GM03348 (cell line): ENCODE measurements at regions not wholly inside any gene's neighbourhood (a gene's known extent, or its start where the extent isn't known, plus 50 kb on each side); places are given as distances from the start of the nearest gene placed in this dataset.

Experiments used
- DNase-seq: peaks from one replicate; pipeline ENCODE4 v3.0.0; 2012; ENCODE audit warnings: low spot score

DNA sequence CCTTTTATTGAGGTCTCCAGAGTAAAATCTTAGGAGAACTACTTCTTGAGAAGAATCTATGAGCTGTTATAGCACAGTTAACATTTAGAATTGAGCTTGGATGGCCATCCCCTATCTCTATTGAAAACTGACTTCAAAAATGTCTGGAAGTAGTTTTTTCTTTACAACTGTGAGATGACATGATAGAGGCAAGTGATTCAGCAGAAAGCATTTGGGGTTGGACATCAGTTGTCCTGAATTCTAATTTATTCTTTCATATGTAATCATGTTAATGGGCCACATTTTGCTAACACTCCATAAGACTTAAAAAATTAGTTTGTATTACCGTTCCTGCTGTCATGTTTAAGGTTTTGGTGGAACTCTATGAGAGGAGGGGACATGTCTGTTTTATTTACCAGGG, 237.0 kb upstream of the SLC14A2 start:
- DNase-seq, result no peak

DNA sequence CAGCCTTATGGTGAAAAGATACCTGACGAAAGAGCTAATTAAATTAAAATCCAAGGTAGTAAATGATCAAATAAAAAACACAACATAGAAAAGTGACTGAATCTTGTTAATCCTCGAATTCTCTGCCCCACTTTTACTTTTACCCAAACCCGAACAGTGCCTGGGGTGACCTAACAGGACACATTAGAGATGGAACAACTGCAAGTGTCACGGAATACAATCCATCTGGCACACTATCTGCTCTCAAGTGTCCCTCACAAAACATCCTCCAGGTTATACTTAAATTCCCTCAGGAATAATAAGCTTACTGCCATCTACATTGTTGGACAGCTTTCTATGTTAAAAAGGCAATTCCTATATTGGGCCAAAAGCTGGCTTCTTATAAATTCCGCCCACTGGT, 236.3 kb upstream of the SLC14A2 start:
- no peak for DNase-seq

DNA sequence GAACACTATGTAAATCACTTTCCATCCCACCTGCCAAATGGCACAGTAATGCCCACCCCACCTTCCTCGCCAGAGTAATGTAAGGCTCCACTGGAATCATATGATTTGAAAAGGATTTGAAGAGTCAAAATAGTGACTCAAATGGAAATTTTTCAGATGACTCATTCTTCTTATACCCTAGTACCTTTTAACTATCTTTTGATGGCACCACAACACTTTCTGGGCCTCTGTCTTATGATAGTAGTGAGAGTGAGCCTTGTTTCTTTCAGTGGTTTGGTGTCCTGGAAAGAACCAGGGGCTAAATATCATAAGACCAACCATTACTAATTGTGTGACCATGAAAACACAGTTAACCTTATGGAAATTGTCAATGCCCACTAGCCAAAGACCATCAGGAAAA, 235.4 kb upstream of the SLC14A2 start:
- no peak for DNase-seq

DNA sequence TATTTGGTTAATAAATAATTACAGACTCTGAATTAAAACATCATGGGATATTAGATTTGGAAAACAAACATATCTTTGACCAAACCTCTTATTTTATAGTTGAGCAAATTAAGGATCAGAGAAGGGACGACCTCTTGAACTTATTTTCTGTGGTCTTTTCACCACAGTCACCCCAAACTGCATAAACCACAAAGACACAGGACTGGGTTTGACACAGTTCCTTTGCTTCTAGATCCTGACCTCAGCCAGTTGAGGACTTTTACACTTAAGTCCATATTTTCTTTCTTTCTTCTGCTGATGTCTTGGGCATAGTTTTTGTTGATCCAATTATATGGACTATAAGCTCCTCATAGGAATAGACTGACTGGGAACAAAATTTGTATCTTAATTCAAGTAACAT, 234.0 kb upstream of the SLC14A2 start:
- DNase-seq, result no peak

DNA sequence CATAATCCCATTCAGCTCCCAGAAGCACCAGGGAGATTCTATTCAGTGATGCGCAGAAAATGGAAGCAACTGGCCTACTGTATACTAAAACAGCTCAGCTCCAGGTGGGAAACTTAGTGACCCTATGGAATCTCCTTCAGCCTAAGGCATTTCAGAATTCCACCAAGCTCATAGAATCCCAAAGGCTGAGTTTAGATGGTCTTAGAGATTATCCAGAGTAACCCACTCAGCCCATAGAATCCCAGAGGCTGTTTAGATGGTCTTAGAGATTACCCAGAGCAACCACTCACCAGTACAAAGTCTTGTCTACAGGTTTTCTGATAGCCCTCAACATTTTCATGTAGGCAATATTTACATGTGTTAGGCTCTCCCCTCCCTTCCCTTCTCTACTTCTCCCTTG, 232.0 kb upstream of the SLC14A2 start:
- no peak for DNase-seq

DNA sequence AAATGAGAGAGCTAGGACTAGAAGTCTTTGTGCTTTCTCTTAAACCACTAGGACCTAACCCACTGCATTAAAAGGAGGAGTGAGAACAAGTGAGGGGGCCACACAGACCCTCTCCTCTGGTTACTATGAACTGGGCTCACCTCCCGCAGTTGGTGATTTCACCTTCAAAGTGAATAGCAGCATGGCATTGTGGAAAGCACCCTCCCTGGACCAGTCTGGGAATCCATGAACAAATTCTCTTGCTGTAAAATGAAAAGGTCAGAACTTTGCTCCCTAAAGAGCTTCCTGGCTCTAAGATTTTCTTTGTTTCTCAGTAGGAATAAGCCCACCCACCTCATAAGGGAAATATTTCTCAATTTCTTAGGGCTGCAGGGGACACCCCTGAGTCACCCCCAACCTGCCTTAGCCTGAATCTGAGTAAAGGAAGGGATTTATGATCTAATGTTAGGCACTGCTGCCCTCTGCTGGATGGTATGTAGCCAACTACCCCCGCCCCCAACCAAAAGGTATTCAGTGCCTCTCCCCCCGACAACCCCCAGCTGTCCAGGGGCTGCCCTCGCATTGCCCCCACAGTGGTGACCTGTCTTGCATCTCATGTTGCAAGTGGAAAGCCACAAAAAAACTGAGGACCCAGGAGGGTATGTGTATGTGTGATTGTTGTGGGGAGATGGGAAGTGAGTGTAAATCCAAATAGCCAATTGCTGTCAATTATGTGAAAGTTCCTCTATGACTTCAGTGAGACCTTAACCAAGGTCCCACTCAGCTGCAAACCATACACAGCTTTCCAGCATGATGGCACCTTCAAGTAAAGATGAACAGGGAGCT, 230.9 kb upstream of the SLC14A2 start:
- peak; percentile 75 for DNase-seq

DNA sequence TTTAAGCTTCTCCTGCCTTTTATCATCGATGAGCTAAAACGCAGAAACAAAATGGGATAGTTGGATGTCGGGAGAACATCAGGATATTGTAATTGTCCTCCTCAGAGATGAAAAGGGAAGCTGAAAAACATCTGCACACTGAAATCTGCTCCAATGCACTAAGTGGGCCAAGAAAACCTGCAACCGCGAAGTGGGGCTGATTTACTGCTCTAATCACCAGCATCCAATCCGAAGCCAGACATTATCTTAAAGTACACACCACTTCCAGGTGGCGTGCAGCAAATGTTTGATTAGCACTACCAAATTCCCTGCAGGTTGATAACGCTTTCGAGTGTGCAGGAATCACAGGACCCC, 230.3 kb upstream of the SLC14A2 start:
- no peak for DNase-seq

DNA sequence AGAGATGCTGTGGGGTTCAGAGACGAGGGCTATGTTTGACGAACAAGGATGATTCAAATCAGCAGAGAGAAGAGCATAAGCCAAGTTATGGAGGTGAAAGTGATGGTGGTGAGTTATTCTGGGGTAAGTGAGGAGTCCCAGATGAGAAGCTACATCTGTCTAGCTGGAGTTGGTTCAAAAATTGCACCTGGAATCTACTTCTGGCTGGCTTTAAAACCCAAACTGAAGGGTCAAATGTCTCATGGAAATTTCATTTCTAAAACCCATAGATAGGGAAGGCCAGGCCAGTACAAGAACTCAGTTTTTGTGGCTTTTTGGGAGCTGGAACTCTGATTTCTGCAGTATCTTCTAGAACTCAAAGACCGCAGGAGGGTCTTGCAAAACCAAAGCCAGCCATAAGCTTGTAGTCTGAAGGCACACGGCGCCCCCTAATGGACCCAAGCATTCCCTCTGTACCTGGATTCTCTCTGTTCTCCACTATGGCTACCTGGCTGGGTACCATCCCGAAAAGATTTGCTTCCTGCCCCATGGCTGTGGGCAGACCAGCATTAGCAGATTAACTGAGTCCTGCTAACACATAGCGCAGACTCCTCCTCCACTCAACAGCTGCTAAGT, 229.1 kb upstream of the SLC14A2 start:
- DNase-seq, result peak; percentile 20

DNA sequence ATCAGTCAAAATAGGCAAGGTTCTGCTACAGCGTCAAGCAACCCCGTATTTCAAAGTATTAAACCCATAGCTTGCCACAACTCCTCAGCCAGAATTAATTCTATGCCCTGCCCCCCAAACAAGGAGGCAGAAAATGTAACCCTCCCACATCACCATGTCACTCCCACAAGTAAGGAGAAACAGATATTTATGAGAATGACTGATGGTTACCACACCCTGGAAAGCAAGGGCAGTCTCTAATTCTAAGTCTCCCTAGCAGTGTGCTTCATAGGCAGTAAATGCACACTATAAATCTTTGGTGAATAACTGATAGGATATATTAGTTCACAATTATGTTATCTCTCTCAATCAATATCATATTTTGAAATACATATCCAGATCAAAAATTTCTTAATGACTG, 228.0 kb upstream of the SLC14A2 start:
- no peak for DNase-seq

DNA sequence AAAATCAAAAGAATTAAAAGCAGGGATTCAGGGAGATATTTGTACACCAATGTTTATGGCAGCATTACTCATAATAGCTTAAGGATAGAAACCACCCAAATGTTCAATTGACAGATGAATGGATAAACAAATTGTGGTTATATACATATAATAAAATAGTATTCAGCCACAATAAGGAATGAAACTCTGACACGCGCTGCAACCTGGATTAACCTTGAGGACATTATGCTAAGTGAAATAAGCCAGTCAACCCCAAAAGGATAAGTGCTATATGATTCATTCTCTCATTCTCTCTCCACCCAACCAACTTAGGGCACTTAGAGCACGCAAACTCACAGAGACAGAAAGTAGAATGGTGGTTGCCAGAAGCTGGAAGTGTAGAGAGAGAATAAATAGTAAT, 216.8 kb upstream of the SLC14A2 start:
- DNase-seq, result no peak

DNA sequence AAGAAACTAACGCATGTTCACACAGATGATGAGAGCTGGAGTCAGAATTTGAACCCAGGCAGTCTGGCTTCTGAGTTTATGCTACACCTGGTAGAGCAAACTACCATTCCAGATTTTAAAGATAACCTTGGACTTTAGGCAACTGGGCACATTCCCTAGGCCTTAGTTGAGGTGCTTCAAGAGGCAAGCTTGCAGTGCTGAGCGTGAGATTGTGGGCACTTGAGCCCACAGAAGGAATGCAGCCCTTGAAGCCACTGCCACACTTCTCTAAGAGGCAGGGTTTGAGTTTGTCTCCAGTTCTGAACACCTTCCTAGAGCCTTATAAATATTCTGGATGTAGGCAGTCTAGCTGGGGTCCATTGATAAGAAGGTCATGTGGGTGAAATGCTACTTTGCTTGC, 216.1 kb upstream of the SLC14A2 start:
- no peak for DNase-seq

DNA sequence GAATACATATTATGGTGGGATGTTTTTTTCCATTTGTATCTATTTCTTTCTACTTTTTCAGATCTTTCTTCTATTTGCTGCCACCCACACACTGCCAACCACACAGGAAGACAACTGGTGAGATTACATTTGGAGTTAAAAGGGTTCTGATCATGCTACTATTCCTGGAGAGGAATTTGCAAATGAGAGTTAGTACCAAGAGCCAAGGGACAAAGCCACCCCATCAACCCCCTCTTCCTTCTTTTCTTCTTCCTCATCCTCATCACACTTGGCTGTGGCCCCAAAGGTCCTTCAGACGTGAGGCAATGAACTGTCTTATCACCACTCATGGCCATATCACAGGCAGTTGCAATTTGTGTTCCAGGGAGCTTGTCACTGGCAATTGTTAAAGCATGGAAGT, 215.6 kb upstream of the SLC14A2 start:
- DNase-seq, result no peak

DNA sequence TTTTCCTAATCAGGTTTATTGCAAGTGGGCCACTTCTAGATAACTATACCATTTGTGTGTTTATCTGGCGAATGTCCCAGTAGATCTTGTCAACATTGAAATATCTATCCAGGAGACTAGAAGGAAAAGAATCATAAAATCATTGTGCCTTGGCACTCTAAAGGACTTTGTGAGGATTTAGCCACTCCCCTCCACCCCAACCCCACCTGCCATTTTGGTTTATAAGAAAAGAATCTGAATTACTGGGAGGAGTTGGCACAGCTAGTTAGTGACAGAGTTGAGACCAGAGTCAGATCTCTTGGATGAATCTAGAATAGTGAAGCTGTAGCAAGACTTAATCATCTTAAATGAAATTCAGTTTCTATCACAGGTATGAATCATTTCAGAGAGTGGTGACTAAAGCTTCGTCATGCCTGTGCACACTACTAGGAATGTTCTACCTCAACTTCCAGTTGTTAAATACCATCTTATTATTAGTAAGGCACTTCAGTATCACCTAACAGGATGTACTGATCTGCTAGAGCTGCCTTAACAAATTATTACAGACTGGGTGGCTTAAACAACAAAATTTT, 212.7 kb upstream of the SLC14A2 start:
- peak; percentile 44 for DNase-seq

DNA sequence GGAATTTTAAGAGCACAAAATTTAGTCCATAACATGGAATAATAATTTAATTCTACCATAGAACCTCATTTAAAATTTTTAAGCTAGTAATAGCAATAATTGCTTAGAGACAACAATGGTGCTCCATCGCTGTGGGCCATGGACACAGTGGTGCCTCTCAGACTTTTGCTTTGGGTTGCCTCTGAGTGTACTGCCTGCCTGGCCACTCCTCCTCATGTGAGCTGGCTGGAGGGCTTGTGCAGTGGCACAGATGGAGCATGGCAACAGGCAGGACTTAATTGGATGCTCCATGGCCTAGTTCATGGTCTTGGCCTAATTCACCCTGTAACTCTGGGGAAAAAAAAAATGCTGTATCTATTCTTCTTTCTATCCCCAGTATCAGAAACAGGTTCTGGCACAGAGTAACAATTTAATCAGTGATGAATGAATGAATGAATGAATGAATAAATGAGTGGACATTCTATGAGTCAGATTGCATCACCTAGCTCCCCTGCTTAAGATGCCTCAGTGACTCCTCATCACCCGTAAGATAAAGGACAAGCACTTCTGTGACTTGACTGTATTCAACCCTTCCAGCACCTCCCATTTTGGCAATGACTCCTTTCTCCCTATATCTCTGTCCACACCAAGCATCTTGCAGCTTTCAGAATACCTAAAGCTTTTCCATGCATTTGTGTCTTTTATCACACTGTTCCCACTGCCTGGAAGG, 211.8 kb upstream of the SLC14A2 start:
- no peak for DNase-seq

DNA sequence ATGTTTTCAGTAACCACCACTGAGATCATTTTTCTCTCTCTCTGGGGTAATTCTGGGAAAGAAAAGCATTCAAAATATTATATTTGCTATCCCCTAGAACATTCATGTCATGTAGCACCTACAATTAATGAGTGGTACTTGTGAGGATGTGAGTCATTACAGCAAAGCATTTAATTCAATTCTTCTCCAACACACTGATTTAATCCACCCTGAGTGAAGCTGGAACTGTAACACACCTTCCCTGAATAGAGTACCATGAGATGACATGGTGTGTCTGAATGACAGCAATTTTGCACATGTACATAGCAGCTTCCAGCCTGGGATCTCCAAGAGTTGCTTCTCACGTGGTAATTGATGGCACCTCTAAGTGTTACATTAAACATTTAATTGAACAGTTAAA, 207.1 kb upstream of the SLC14A2 start:
- DNase-seq, result no peak

DNA sequence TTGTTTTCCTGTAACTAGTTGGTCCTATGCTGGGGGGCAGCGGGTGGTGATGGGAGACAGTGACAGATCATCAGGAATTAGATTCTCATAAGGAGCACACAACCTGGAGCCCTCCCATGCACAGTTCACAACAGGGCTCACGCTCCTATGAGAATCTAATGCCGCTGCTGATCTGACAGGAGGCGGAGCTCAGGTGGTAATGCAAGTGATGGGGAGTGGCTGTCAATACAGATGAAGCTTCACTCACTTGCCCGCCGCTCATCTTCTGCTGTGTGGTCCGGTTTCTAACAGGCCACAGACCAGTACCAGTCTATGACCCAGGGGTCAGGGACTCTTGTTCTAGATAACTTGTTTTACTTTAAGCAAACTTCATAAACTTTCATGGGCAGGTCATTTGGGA, 205.3 kb upstream of the SLC14A2 start:
- no peak for DNase-seq

DNA sequence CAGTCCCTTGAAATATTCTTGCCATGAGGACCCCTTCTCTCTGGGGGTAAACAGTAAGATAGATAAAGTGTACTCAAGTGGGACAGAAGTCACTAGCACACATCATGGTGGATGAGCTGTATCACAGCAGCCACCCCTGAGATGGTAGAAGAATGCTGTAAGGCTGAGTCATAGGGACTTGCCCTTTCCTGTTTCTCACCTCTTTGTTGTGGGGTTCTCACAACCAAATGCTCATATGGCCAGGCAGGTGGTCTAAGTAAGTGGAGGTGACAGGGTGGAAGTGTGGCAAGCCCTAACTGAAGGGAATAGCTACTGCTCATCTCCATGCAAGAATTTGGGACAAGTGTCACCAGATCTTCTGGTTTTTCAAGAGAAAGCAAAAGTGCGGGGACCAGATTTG, 202.7 kb upstream of the SLC14A2 start:
- no peak for DNase-seq

DNA sequence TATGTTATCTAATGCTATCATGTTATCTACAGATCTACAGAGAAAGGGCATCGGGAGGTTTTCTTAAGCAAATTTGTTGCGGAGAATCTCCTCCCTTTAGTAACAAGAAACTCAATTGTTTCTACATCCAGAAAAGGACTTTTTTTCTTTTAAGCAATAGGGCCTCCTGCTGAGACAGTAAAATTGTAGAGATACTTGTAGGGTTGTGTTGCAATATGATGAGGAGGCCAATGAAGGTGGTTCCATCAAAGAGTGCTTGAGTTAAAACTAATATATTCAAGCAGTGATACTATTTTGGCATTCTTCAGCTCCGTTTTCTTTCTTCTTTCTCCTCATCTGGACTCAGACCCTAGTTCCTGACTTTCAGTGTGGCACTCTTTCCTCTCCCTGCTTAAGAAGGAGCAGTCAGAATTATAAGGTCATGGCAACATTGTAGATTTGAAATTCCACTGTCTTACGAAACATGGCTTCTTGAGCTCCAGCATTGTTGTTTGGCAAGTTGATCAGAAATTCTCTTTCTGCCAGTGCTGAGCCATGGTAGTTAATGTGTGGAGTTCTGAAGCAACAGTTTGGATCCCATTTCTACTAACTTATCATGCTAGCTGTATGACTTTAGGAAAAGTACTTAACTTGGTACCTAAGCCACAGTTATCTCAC, 202.0 kb upstream of the SLC14A2 start:
- DNase-seq, result peak; percentile 60

DNA sequence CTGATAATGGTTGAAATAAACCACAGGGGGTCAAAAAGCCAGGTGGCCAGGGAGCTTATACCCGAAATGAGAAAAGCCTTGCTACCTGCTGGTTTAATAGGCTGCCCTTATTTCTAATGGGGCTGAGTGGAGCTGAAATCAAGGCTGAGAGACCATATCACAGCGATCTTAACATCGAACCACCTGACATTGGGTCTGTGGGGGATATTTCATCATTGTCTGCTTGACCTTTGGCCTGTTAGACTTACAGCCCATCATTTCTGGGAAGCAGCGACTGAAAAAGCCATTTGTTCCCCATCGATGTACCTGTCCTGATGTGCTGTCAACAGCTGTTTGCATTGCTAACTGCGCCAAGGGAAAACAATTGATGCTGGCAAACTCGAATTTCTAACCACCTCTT, 199.7 kb upstream of the SLC14A2 start:
- no peak for DNase-seq

DNA sequence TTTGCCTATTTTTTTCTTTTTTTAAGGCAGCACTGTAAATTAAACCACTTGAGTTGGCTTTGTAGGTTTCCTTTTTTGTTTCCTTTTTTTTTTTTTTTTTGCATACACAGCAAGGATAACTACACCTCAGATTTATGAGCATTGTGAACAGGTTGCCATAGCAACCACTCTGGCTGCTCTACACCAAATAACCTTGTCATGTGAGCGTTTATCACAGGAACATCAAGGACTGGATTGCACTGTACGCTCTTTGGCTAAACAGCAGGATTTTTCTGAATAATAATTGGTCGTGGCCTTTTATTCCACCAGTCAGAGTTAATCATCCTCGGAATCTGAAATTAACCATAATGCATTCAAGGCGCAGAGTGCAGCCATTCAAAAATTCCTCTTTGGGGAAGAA, 199.1 kb upstream of the SLC14A2 start:
- DNase-seq, result no peak

DNA sequence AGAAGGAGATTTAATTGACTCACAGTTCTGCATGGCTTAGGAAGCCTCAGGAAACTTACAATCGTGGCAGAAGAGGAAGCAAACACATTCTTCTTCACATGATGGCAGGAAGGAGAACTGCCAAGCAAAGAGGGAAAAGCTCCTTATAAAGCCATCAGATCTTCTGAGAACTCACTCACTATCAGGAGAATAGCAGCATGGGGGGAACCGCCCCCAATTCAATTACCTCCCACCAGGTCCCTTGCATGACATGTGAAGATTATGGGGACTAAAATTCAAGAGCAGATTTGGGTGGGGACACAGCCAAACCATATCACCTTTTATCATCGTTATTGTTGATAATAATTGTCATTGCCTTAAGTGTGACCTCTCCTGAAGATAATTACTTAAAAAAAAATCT, 197.9 kb upstream of the SLC14A2 start:
- no peak for DNase-seq

DNA sequence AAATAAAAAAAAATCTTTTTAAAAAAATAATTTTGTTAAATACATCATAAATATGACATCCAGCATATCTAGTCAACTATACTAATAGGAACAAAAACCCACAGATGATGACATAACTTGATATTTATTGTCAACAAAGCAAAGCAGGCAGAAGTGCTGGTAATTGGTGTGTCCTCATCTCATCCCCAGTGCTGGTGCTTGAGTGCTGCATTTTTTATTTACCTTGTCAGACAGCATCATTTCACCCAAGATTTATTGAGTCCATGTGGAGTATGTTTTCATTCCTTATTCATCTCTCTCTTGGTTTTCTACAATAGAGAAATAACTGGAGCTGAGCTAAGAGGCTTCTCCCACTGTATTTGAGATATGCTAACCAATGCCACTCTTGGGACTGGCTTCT, 191.6 kb upstream of the SLC14A2 start:
- DNase-seq, result no peak

DNA sequence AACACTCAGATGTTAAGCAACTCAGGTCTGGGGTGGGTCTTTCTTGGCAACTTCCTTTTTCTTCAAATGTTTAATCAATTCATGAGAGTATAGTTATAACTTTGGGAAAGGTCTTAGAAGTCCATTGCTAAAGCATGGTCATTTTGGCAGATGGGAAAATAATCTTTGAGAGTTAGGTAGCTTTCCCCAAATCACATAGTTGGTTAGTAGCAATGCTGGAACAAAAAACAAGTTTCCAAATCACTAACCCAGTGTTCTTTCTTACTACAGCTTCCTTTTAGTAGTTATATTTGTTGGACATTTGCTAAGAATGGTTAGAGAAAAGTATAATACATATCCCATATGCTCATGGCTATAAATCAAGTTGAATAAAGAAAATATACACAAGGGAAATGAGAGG, 185.2 kb upstream of the SLC14A2 start:
- no peak for DNase-seq
